ENCODE measurements at regions not wholly inside any gene's neighbourhood (a gene's known extent, or its start where the extent isn't known, plus 50 kb on each side); places are given as distances from the start of the nearest gene placed in this dataset.

- TF ChIP-seq EP300 (IDR thresholded peaks at IDR 0.05) (no peak), POLR2AphosphoS5 (IDR thresholded peaks at IDR 0.05) (no peak), CTCF (IDR thresholded peaks at IDR 0.05) (no peak), POLR2A (IDR thresholded peaks at IDR 0.05) (no peak)
Measured at GRCh38 chrX:68947882-68948605, 119.2 kb downstream of the EFNB1 start.

All from sigmoid colon (tissue), 4 donors.